GM12878 (cell line): ENCODE measurements at regions not wholly inside any gene's neighbourhood (a gene's known extent, or its start where the extent isn't known, plus 50 kb on each side); places are given as distances from the start of the nearest gene placed in this dataset.

Source experiments
- ATAC-seq: fragments of 200-7000 bp; cut with Tn5 transposase; 3 replicates; pipeline ENCODE4 v1.9.1; 2020; ENCODE audit warnings: mild to moderate bottlenecking, moderate library complexity
- BruUV-seq: library from RNA; stranded (reverse); fragments of 400-500 nt; replicated peaks from 2 replicates; lab custom pipeline; 2021; lab: Mats Ljungman, UMichigan
- CTCF ChIA-PET: fragments of 300-600 bp; sonication (Branson Sonifier 250); formaldehyde crosslinking; extraction: SDS; loops from one replicate; lab custom pipeline; 2021; ENCODE audit warnings: inconsistent platforms; lab: Yijun Ruan, JAX
- POLR2A ChIA-PET: fragments of 350-600 bp; formaldehyde crosslinking; extraction: SDS; loops from one replicate; lab custom pipeline; 2021; ENCODE audit warnings: inconsistent platforms; lab: Charles Lee
- RAD21 ChIA-PET: fragments of 300-600 bp; sonication (Branson Sonifier 250); formaldehyde crosslinking; loops from one replicate; lab custom pipeline; 2023; ENCODE audit warnings: antibody characterized with exemption; ENCODE audit not compliant: unreplicated experiment; lab: Charles Lee
- SMC1A ChIA-PET: fragments of 300-600 bp; sonication (Branson Sonifier 250); formaldehyde crosslinking; loops from one replicate; lab custom pipeline; 2023; ENCODE audit not compliant: unreplicated experiment, uncharacterized antibody; lab: Charles Lee
- DNase-seq: peaks from one replicate; pipeline ENCODE4 v3.0.0-alpha.2; 2011; ENCODE audit warnings: low read depth, low spot score
- FAIRE-seq: peaks from 3 replicates; lab custom pipeline; 2011; peaks lifted over from hg19 to GRCh38; lab: Jason Lieb, UNC
- H2AFZ ChIP-seq: 2 replicates; pipeline ENCODE4 v1.6.0; 2011; ENCODE audit warnings: low read depth, low read length, control low read depth; ENCODE audit not compliant: control insufficient read depth
- H3K27ac ChIP-seq: 2 replicates; pipeline ENCODE4 v1.5.1; 2011; ENCODE audit warnings: control low read depth; ENCODE audit not compliant: control insufficient read depth, insufficient read depth
- H3K27me3 ChIP-seq, 2 experiments: replicated peaks in 1 of 2; 2 replicates each; pipeline versions ENCODE4 v1.6.0 to v1.6.1; 2011; ENCODE audit warnings: low read length in 1 of 2; ENCODE audit not compliant: control insufficient read depth in 2 of 2, insufficient read depth in 2 of 2
- H3K36me3 ChIP-seq, 2 experiments: 2 replicates each; pipeline ENCODE4 v1.5.1; 2011; ENCODE audit warnings: low read length in 1 of 2; ENCODE audit not compliant: control insufficient read depth in 2 of 2, insufficient read depth in 2 of 2
- H3K4me1 ChIP-seq: 2 replicates; pipeline ENCODE4 v1.6.1; 2011; ENCODE audit warnings: mild to moderate bottlenecking, low read length, moderate library complexity, mixed read lengths; ENCODE audit not compliant: control insufficient read depth, insufficient read depth
- H3K4me2 ChIP-seq: 2 replicates; pipeline ENCODE4 v1.6.0; 2011; ENCODE audit warnings: control low read depth; ENCODE audit not compliant: control insufficient read depth, insufficient read depth
- H3K4me3 ChIP-seq: fragments of 200-600 bp; sonication (generic); 2 replicates; pipeline ENCODE4 v1.5.1; 2016
- H3K79me2 ChIP-seq: 2 replicates; pipeline ENCODE4 v1.6.0; 2011; ENCODE audit warnings: low read length; ENCODE audit not compliant: control insufficient read depth, insufficient read depth
- H3K9ac ChIP-seq: 2 replicates; pipeline ENCODE4 v1.8.0; 2011; ENCODE audit warnings: low read length, control low read depth, mixed read lengths; ENCODE audit not compliant: control insufficient read depth, insufficient read depth
- H3K9me3 ChIP-seq: replicated peaks from 3 replicates; pipeline ENCODE4 v1.5.1; 2011; ENCODE audit warnings: mild to moderate bottlenecking, low read length; ENCODE audit not compliant: control insufficient read depth, insufficient read depth
- H4K20me1 ChIP-seq: 2 replicates; pipeline ENCODE4 v1.6.0; 2011; ENCODE audit not compliant: control insufficient read depth, insufficient read depth
- BCL11A ChIP-seq: IDR thresholded peaks from 2 replicates; pipeline ENCODE4 v1.6.1; 2011; ENCODE audit warnings: low read depth, low read length
- EED ChIP-seq: sonication (generic); IDR thresholded peaks from 2 replicates; pipeline ENCODE4 v1.6.1; 2016; ENCODE audit warnings: antibody characterized with exemption, low read depth
- EP300 ChIP-seq, 2 experiments: fragments of 150-350 bp in 1 of 2; IDR thresholded peaks; 2 replicates each; pipeline ENCODE4 v1.6.1; 2011 to 2012; ENCODE audit warnings: low read depth in 2 of 2, low read length in 2 of 2, borderline replicate concordance in 1 of 2, improper control_type of control experiment in 1 of 2, inconsistent platforms in 1 of 2; ENCODE audit not compliant: control insufficient read depth in 1 of 2
- HDAC2 ChIP-seq: fragments of 200-600 bp; sonication (generic); IDR thresholded peaks from 2 replicates; pipeline ENCODE4 v1.6.1; 2017
- NRF1 ChIP-seq: conservative IDR thresholded peaks from 2 replicates; pipeline ENCODE4 v1.6.1; 2011; ENCODE audit warnings: mild to moderate bottlenecking, low read depth, low read length, improper control_type of control experiment
- PML ChIP-seq: IDR thresholded peaks from 2 replicates; pipeline ENCODE4 v1.6.1; 2012; ENCODE audit warnings: low read length, inconsistent platforms
- SMARCA5 ChIP-seq: fragments of 450-650 bp; IDR thresholded peaks from 2 replicates; pipeline ENCODE4 v1.6.1; 2017; ENCODE audit warnings: mild to moderate bottlenecking
- TCF12 ChIP-seq: IDR thresholded peaks from 2 replicates; pipeline ENCODE4 v1.6.1; 2011; ENCODE audit warnings: low read depth, mild to moderate bottlenecking, low read length
- ZNF384 ChIP-seq: IDR thresholded peaks from 2 replicates; pipeline ENCODE4 v1.6.1; 2012; ENCODE audit warnings: low read depth, mild to moderate bottlenecking, low read length, improper control_type of control experiment, borderline replicate concordance
- WGBS: methylation state at CpG from one replicate; pipeline ENCODE4 v1.1.6; 2016; ENCODE audit warnings: low lambda C conversion rate; ENCODE audit not compliant: insufficient replicate concordance, insufficient coverage; ENCODE audit errors: missing lambda C conversion rate; 5-methylcytosine and 5-hydroxymethylcytosine counted together
- in situ Hi-C: fragments of 300-500 bp; cut with MboI; formaldehyde crosslinking; loops from 9 replicates; pipeline ENCODE4 v1.14.3; 2018; ENCODE audit warnings: mixed read lengths
- intact Hi-C: fragments of 100-400 bp; cut with micrococcal nuclease; formaldehyde crosslinking; loops from one replicate; pipeline ENCODE4 v1.14.2; 2022; ENCODE audit not compliant: unreplicated experiment
- TF ChIP-seq, protein P1 (sequence below): fragments of 450-650 bp; IDR thresholded peaks from 2 replicates; pipeline ENCODE4 v1.6.1; 2016; ENCODE audit warnings: mild to moderate bottlenecking
- TF ChIP-seq, protein P2 (sequence below): fragments of 450-650 bp; IDR thresholded peaks from 2 replicates; pipeline ENCODE4 v1.6.1; 2017; ENCODE audit warnings: low read depth, mild to moderate bottlenecking, moderate library complexity
- TF ChIP-seq, protein P3 (sequence below): fragments of 450-650 bp; IDR thresholded peaks from 2 replicates; pipeline ENCODE4 v1.6.1; 2014; ENCODE audit warnings: mild to moderate bottlenecking
- TF ChIP-seq, protein P4 (sequence below): IDR thresholded peaks from 2 replicates; pipeline ENCODE4 v1.6.1; 2012; ENCODE audit warnings: mild to moderate bottlenecking, low read depth, low read length

DNA sequence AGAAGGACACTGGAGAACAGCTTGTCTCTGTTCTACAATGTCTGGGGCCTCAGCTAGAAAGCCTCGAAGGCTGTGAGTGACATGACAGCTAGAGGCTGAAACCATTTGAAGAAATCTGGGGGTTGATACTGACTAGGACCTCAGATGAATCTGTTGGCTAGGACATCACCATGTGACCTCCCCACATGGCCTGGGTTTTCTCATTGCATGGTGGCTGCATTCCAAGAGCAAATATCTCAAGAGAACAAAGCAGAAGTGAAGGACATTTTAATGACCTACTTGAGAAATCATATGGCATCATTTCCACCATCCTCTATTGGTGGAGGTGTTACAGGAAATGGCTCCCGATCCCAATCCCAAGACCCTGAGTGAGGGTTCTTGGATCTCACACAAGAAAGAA lies 450.6 kb upstream of the AUTS2 start (continued):
- no peak for TF ChIP-seq PML
- TF ChIP-seq, protein P1, sequence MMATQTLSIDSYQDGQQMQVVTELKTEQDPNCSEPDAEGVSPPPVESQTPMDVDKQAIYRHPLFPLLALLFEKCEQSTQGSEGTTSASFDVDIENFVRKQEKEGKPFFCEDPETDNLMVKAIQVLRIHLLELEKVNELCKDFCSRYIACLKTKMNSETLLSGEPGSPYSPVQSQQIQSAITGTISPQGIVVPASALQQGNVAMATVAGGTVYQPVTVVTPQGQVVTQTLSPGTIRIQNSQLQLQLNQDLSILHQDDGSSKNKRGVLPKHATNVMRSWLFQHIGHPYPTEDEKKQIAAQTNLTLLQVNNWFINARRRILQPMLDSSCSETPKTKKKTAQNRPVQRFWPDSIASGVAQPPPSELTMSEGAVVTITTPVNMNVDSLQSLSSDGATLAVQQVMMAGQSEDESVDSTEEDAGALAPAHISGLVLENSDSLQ, result no peak

DNA sequence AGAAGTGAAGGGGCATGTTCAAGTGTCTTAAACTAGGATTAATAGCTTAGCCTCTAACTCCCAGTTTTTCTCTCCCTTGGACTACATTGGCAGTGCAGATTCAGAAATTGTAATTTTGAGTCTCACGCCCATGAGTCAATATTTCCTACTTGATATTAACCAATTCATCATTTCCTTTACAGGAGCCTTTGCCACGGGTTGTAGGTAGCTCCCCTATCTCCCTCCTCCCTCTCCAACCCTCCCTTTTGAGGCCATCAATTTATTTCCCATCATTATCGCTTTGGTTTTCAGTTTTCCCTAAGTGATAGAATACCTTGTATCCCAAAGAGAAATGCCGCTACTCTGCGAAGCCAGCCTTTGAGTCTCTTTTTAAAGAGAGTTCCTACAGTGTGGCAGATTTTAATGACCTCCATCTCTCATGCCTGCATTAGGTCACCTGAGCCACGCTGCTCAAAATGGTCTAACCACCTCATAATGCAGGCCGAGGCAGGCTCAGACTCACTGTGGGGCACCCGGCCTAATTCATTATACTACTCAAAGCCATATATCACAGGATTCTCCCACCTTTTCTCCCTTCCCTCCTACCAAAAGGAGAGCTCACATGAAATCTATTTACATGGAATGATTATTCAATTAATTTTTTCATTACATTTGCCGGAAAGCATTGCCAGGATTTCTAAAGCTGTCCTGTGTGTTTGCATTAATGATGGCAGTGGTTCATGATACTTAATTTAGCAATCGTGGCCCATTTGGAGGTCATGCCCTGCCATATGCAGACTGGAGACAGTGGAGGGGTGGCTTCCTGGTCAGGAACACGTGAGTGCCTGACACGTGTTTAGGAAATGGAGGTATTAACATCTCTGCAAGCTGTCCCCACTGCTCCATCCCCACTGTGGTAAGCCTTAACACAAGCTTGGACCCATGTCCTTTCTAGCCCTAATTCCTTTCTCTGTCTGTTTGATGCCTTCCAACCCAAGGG lies 448.2 kb upstream of the AUTS2 start:
- no peak overlapping the region for H3K9ac ChIP-seq
- no peaks in the 10 kb centered on the region for H4K20me1 ChIP-seq
- no peak overlapping the region for H3K27ac ChIP-seq
- ChIA-PET CTCF (no interaction called here), POLR2A (no interaction called here), SMC1A (interaction anchor here (0.6 kb wide), 1 partner anchor 1796 kb away, joined by 3 read pairs; no protein-coding TSS in a partner anchor), RAD21 (no interaction called here)
- DNase-seq (no peak), FAIRE-seq (no peak), ATAC-seq (no peak)
- BruUV-seq, result no TSS peak
- intact Hi-C loops (no loop called here), in situ Hi-C loops (no loop called here)
- H2AFZ ChIP-seq, result no peak overlapping the region
- no peak overlapping the region for H3K4me2 ChIP-seq
- H3K27me3 ChIP-seq, result no peaks in the 10 kb centered on the region
- 30% methylated on average over 12 of the region's 12 CpGs for WGBS
- H3K9me3 ChIP-seq, result no peaks in the 10 kb centered on the region; the same call in 2 of the 3 replicates
- H3K36me3 ChIP-seq, result no peaks in the 10 kb centered on the region
- H3K4me3 ChIP-seq, result no peak overlapping the region
- H3K79me2 ChIP-seq, result no peaks in the 10 kb centered on the region
- no peaks in the 10 kb centered on the region for H3K4me1 ChIP-seq
- TF ChIP-seq HDAC2 (no peak), SMARCA5 (no peak), BCL11A (no peak), EED (no peak), TCF12 (no peak), NRF1 (no peak), EP300 (IDR thresholded peaks at IDR 0.05; ENCODE audit: borderline replicate concordance in 1 of 2, control insufficient read depth in 1 of 2, low read depth in 2 of 2, low read length in 2 of 2) (no peak), ZNF384 (no peak)
- TF ChIP-seq, protein P2, sequence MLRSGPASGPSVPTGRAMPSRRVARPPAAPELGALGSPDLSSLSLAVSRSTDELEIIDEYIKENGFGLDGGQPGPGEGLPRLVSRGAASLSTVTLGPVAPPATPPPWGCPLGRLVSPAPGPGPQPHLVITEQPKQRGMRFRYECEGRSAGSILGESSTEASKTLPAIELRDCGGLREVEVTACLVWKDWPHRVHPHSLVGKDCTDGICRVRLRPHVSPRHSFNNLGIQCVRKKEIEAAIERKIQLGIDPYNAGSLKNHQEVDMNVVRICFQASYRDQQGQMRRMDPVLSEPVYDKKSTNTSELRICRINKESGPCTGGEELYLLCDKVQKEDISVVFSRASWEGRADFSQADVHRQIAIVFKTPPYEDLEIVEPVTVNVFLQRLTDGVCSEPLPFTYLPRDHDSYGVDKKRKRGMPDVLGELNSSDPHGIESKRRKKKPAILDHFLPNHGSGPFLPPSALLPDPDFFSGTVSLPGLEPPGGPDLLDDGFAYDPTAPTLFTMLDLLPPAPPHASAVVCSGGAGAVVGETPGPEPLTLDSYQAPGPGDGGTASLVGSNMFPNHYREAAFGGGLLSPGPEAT, result no peak
- TF ChIP-seq, protein P3, sequence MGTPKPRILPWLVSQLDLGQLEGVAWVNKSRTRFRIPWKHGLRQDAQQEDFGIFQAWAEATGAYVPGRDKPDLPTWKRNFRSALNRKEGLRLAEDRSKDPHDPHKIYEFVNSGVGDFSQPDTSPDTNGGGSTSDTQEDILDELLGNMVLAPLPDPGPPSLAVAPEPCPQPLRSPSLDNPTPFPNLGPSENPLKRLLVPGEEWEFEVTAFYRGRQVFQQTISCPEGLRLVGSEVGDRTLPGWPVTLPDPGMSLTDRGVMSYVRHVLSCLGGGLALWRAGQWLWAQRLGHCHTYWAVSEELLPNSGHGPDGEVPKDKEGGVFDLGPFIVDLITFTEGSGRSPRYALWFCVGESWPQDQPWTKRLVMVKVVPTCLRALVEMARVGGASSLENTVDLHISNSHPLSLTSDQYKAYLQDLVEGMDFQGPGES, result no peak
- TF ChIP-seq, protein P4, sequence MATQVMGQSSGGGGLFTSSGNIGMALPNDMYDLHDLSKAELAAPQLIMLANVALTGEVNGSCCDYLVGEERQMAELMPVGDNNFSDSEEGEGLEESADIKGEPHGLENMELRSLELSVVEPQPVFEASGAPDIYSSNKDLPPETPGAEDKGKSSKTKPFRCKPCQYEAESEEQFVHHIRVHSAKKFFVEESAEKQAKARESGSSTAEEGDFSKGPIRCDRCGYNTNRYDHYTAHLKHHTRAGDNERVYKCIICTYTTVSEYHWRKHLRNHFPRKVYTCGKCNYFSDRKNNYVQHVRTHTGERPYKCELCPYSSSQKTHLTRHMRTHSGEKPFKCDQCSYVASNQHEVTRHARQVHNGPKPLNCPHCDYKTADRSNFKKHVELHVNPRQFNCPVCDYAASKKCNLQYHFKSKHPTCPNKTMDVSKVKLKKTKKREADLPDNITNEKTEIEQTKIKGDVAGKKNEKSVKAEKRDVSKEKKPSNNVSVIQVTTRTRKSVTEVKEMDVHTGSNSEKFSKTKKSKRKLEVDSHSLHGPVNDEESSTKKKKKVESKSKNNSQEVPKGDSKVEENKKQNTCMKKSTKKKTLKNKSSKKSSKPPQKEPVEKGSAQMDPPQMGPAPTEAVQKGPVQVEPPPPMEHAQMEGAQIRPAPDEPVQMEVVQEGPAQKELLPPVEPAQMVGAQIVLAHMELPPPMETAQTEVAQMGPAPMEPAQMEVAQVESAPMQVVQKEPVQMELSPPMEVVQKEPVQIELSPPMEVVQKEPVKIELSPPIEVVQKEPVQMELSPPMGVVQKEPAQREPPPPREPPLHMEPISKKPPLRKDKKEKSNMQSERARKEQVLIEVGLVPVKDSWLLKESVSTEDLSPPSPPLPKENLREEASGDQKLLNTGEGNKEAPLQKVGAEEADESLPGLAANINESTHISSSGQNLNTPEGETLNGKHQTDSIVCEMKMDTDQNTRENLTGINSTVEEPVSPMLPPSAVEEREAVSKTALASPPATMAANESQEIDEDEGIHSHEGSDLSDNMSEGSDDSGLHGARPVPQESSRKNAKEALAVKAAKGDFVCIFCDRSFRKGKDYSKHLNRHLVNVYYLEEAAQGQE, result no peak
